T-cell (primary cell): ENCODE measurements at regions not wholly inside any gene's neighbourhood (a gene's known extent, or its start where the extent isn't known, plus 50 kb on each side); places are given as distances from the start of the nearest gene placed in this dataset.

Source experiments
- ATAC-seq, 4 experiments: fragments of 200-7000 bp in 3 of 4; fragments of 150-1000 bp in 1 of 4; cut with Tn5 transposase; replicated peaks in 1 of 4; 1 replicate in 3 of 4; 2 replicates in 1 of 4; pipeline ENCODE4 v1.10.0; 2021; ENCODE audit warnings: moderate library complexity in 3 of 4, mild to moderate bottlenecking in 2 of 4, moderate number of reproducible peaks in 1 of 4
- CTCF ChIA-PET, 2 donors: fragments of 300-600 bp; sonication (Branson Sonifier 250); formaldehyde crosslinking; loops; one replicate each; lab custom pipeline; 2022; ENCODE audit warnings: antibody characterized with exemption in 2 of 2; lab: Charles Lee
- POLR2A ChIA-PET, 2 donors: fragments of 300-600 bp; sonication (Branson Sonifier 250); formaldehyde crosslinking; loops; one replicate each; lab custom pipeline; 2022; ENCODE audit warnings: antibody characterized with exemption in 2 of 2; lab: Charles Lee
- DNase-seq, 35 experiments: peaks; one replicate each; pipeline versions ENCODE4 v3.0.0 to v3.0.0-alpha.2; 2013 to 2023
- H3K27ac ChIP-seq: one replicate; pipeline ENCODE4 v1.5.1; 2013; ENCODE audit warnings: low read length
- H3K27me3 ChIP-seq, 2 experiments: replicated peaks in 1 of 2; 1 replicate in 1 of 2; 2 replicates in 1 of 2; pipeline versions ENCODE4 v1.6.1 to v1.7.0; 2013; ENCODE audit warnings: low read length in 1 of 2, mixed read lengths in 1 of 2; ENCODE audit not compliant: control insufficient read depth in 2 of 2, insufficient read depth in 2 of 2; ENCODE audit errors: extremely low read depth in 1 of 2
- H3K36me3 ChIP-seq, 2 donors: 1 replicate in 1 of 2; 2 replicates in 1 of 2; pipeline versions ENCODE4 v1.6.1 to v1.7.0; 2013; ENCODE audit warnings: low read length in 1 of 2; ENCODE audit not compliant: control insufficient read depth in 2 of 2, insufficient read depth in 1 of 2; ENCODE audit errors: extremely low read depth in 1 of 2
- H3K4me1 ChIP-seq, 2 experiments: 1 replicate in 1 of 2; 2 replicates in 1 of 2; pipeline versions ENCODE4 v1.6.1 to v1.7.0; 2013; ENCODE audit warnings: low read length in 2 of 2, mixed read lengths in 1 of 2; ENCODE audit not compliant: insufficient read depth in 2 of 2, control insufficient read depth in 1 of 2; ENCODE audit errors: extremely low read depth in 1 of 2
- H3K4me3 ChIP-seq, 2 donors: 1 replicate in 1 of 2; 2 replicates in 1 of 2; pipeline versions ENCODE4 v1.5.1 to v1.7.0; 2013; ENCODE audit warnings: mild to moderate bottlenecking in 2 of 2, low read length in 1 of 2, moderate library complexity in 1 of 2; ENCODE audit not compliant: control insufficient read depth in 1 of 2; ENCODE audit errors: extremely low read depth in 1 of 2
- H3K9me3 ChIP-seq: 2 replicates; pipeline ENCODE4 v1.7.0; 2013
- H3K27ac Mint-ChIP-seq, 2 donors: one replicate each; pipeline ENCODE4 v1.8.0; 2020 to 2021; ENCODE audit warnings: mild to moderate bottlenecking in 2 of 2, mixed read lengths in 2 of 2
- H3K27me3 Mint-ChIP-seq, 2 donors: one replicate each; pipeline ENCODE4 v1.8.0; 2021 to 2022; ENCODE audit warnings: mixed read lengths in 2 of 2
- H3K36me3 Mint-ChIP-seq: one replicate; pipeline ENCODE4 v1.8.0; 2021; ENCODE audit warnings: mixed read lengths
- H3K4me1 Mint-ChIP-seq, 3 donors: one replicate each; pipeline ENCODE4 v1.8.0; 2020 to 2022; ENCODE audit warnings: mixed read lengths in 3 of 3, mild to moderate bottlenecking in 1 of 3
- H3K4me3 Mint-ChIP-seq, 3 donors: one replicate each; pipeline ENCODE4 v1.8.0; 2020 to 2022; ENCODE audit warnings: mild to moderate bottlenecking in 3 of 3, mixed read lengths in 3 of 3, moderate library complexity in 3 of 3
- H3K9me3 Mint-ChIP-seq, 3 donors: one replicate each; pipeline ENCODE4 v1.8.0; 2020 to 2022; ENCODE audit warnings: mixed read lengths in 3 of 3
- WGBS: methylation state at CpG from one replicate; pipeline ENCODE4 v1.1.5; 2013; ENCODE audit warnings: missing lambda C conversion rate; ENCODE audit not compliant: insufficient coverage; 5-methylcytosine and 5-hydroxymethylcytosine counted together

GRCh38 chr15:91603384-91604080 is 250.0 kb upstream of the SLCO3A1 start:
- H3K9me3 Mint-ChIP-seq: no peaks in the 10 kb centered on the region
- peaks cover 6% of the 10 kb centered on the region in 2 donors for H3K27me3 Mint-ChIP-seq
- Histone ChIP-seq H3K4me3 (no peak overlapping the region), H3K36me3 (no peaks in the 10 kb centered on the region), H3K4me1 (no peaks in the 10 kb centered on the region), H3K9me3 (no peaks in the 10 kb centered on the region), H3K27ac (no peak overlapping the region), H3K27me3 (peaks cover 0 to 8% of the 10 kb centered on the region in 2 experiments)
- POLR2A ChIA-PET: interaction anchor here in 1 of 2 donors (0.7 kb wide), 1 partner anchor 258 kb away, joined by 3 read pairs; no protein-coding TSS in a partner anchor
- WGBS: 100% methylated on average over 2 of the region's 4 CpGs
- DNase-seq (no peak), ATAC-seq (no peak)
- CTCF ChIA-PET: interaction anchor here in 1 of 2 donors (0.9 kb wide), 1 partner anchor 74 kb away, joined by 4 read pairs; no protein-coding TSS in a partner anchor
- no peak overlapping the region for H3K27ac Mint-ChIP-seq
- no peaks in the 10 kb centered on the region for H3K4me1 Mint-ChIP-seq
- H3K4me3 Mint-ChIP-seq: no peak overlapping the region
- H3K36me3 Mint-ChIP-seq: no peaks in the 10 kb centered on the region

GRCh38 chr15:91604122-91604521 is 249.4 kb upstream of the SLCO3A1 start:
- H3K4me3 ChIP-seq: no peak overlapping the region
- ATAC-seq (no peak), DNase-seq (no peak)
- no peak overlapping the region for H3K4me3 Mint-ChIP-seq
- H3K36me3 Mint-ChIP-seq: no peaks in the 10 kb centered on the region
- H3K27ac ChIP-seq: no peak overlapping the region
- POLR2A ChIA-PET: no interaction called here
- H3K27ac Mint-ChIP-seq: no peak overlapping the region
- peaks cover 2 to 6% of the 10 kb centered on the region in 2 donors for H3K27me3 Mint-ChIP-seq
- H3K27me3 ChIP-seq: peaks cover 0 to 2% of the 10 kb centered on the region in 2 experiments
- no peaks in the 10 kb centered on the region for H3K4me1 ChIP-seq
- H3K9me3 ChIP-seq: no peaks in the 10 kb centered on the region
- H3K9me3 Mint-ChIP-seq: no peaks in the 10 kb centered on the region
- no CpG with 5 or more reads among the region's 5 CpGs for WGBS
- CTCF ChIA-PET: no interaction called here
- H3K36me3 ChIP-seq: no peaks in the 10 kb centered on the region
- H3K4me1 Mint-ChIP-seq: no peaks in the 10 kb centered on the region

- Histone ChIP-seq H3K27me3 (no peaks in the 10 kb centered on the region), H3K4me1 (no peaks in the 10 kb centered on the region), H3K27ac (no peak overlapping the region), H3K4me3 (no peak overlapping the region), H3K36me3 (no peaks in the 10 kb centered on the region), H3K9me3 (no peaks in the 10 kb centered on the region)
- ATAC-seq: no peak
- no CpG with 5 or more reads among the region's 2 CpGs for WGBS
- ChIA-PET CTCF (interaction anchor here in 1 of 2 donors (0.5 kb wide), 1 partner anchor 244 kb away, joined by 3 read pairs; no protein-coding TSS in a partner anchor), POLR2A (no interaction called here)
- Mint-ChIP-seq H3K27me3 (peaks cover 2 to 6% of the 10 kb centered on the region in 2 donors), H3K4me3 (no peak overlapping the region), H3K4me1 (no peaks in the 10 kb centered on the region), H3K27ac (no peak overlapping the region), H3K9me3 (no peaks in the 10 kb centered on the region), H3K36me3 (no peaks in the 10 kb centered on the region)
- DNase-seq: no peak
Measured at GRCh38 chr15:91605576-91605975, 247.9 kb upstream of the SLCO3A1 start.

- Histone ChIP-seq H3K9me3 (no peaks in the 10 kb centered on the region), H3K4me3 (no peak overlapping the region), H3K36me3 (no peaks in the 10 kb centered on the region), H3K27me3 (no peaks in the 10 kb centered on the region), H3K27ac (no peak overlapping the region), H3K4me1 (no peaks in the 10 kb centered on the region)
- Mint-ChIP-seq H3K4me3 (no peak overlapping the region), H3K27ac (no peak overlapping the region), H3K27me3 (peaks cover 2 to 6% of the 10 kb centered on the region in 2 donors), H3K36me3 (no peaks in the 10 kb centered on the region), H3K9me3 (no peaks in the 10 kb centered on the region), H3K4me1 (no peaks in the 10 kb centered on the region)
- DNase-seq (no peak), ATAC-seq (no peak)
- WGBS: 78% methylated on average over 3 of the region's 8 CpGs
- CTCF ChIA-PET: no interaction called here
- POLR2A ChIA-PET: no interaction called here
Measured at GRCh38 chr15:91609231-91609630, 244.3 kb upstream of the SLCO3A1 start.

GRCh38 chr15:91609966-91610365 is 243.5 kb upstream of the SLCO3A1 start:
- 85% methylated on average over 12 of the region's 12 CpGs for WGBS
- Mint-ChIP-seq H3K9me3 (no peaks in the 10 kb centered on the region), H3K27ac (no peak overlapping the region), H3K4me3 (no peak overlapping the region), H3K4me1 (no peaks in the 10 kb centered on the region), H3K27me3 (peaks cover 0 to 2% of the 10 kb centered on the region in 2 donors), H3K36me3 (no peaks in the 10 kb centered on the region)
- CTCF ChIA-PET: no interaction called here
- Histone ChIP-seq H3K4me3 (no peak overlapping the region), H3K36me3 (no peaks in the 10 kb centered on the region), H3K27ac (no peak overlapping the region), H3K27me3 (no peaks in the 10 kb centered on the region), H3K4me1 (no peaks in the 10 kb centered on the region), H3K9me3 (no peaks in the 10 kb centered on the region)
- ATAC-seq (no peak), DNase-seq (no peak)
- POLR2A ChIA-PET: no interaction called here

- H3K36me3 ChIP-seq: no peaks in the 10 kb centered on the region
- ChIA-PET CTCF (no interaction called here), POLR2A (no interaction called here)
- H3K9me3 ChIP-seq: no peaks in the 10 kb centered on the region
- no peaks in the 10 kb centered on the region for H3K4me1 ChIP-seq
- H3K27ac Mint-ChIP-seq: no peak overlapping the region
- H3K36me3 Mint-ChIP-seq: no peaks in the 10 kb centered on the region
- ATAC-seq: no peak
- no peak overlapping the region for H3K4me3 Mint-ChIP-seq
- H3K4me3 ChIP-seq: no peak overlapping the region
- peaks cover 0 to 4% (median 3%) of the 10 kb centered on the region in 3 donors for H3K9me3 Mint-ChIP-seq
- peaks cover 0 to 4% of the 10 kb centered on the region in 2 donors for H3K27me3 Mint-ChIP-seq
- H3K27me3 ChIP-seq: no peaks in the 10 kb centered on the region
- no peak overlapping the region for H3K27ac ChIP-seq
- no peak for DNase-seq
- H3K4me1 Mint-ChIP-seq: no peaks in the 10 kb centered on the region
- WGBS: 83% methylated on average over 8 of the region's 10 CpGs
Measured at GRCh38 chr15:91611561-91612323, 241.8 kb upstream of the SLCO3A1 start.
